H1 (cell line): ENCODE measurements at regions not wholly inside any gene's neighbourhood (a gene's known extent, or its start where the extent isn't known, plus 50 kb on each side); places are given as distances from the start of the nearest gene placed in this dataset.

ENCODE experiments used
- EP300 ChIP-seq, 2 experiments: IDR thresholded peaks; 1 replicate in 1 of 2; 2 replicates in 1 of 2; pipeline ENCODE4 v1.6.1; 2011 to 2012; ENCODE audit warnings: low read depth in 2 of 2, low read length in 2 of 2, mild to moderate bottlenecking in 2 of 2, borderline replicate concordance in 1 of 2, inconsistent platforms in 1 of 2, moderate library complexity in 1 of 2
- NRF1 ChIP-seq: IDR thresholded peaks from 2 replicates; pipeline ENCODE4 v1.6.1; 2011; ENCODE audit warnings: mild to moderate bottlenecking, low read depth, low read length, improper control_type of control experiment

GRCh38 chr18:47448956-47449355 is 197.5 kb upstream of the SKOR2 start (continued):
- no peak for TF ChIP-seq EP300 (IDR thresholded peaks at IDR 0.05; ENCODE audit: borderline replicate concordance in 1 of 2, low read depth in 2 of 2, low read length in 2 of 2)
- TF ChIP-seq NRF1: no peak
- TF ChIP-seq, all 59 proteins: peak for 0
